Naive thymus-derived CD8-positive, alpha-beta T cell (primary cell): ENCODE measurements at regions not wholly inside any gene's neighbourhood (a gene's known extent, or its start where the extent isn't known, plus 50 kb on each side); places are given as distances from the start of the nearest gene placed in this dataset.

Source experiments
- ATAC-seq, 2 donors: fragments of 150-1000 bp; cut with Tn5 transposase in 1 of 2; sonication (Bioruptor Pico), chemical (Tn5 transposase) in 1 of 2; 1 replicate in 1 of 2; 2 replicates in 1 of 2; pipeline ENCODE4 v1.10.0; 2021; ENCODE audit warnings: mild to moderate bottlenecking in 2 of 2, moderate library complexity in 2 of 2
- POLR2A ChIA-PET: fragments of 350-600 bp; sonication (Branson Sonifier 250); formaldehyde crosslinking; loops from one replicate; lab custom pipeline; 2021; ENCODE audit warnings: antibody characterized with exemption; lab: Charles Lee
- DNase-seq, 10 donors: peaks; one replicate each; pipeline versions ENCODE4 v3.0.0 to v3.0.0-alpha.2; 2020 to 2022
- H3K27ac Mint-ChIP-seq, 10 donors: one replicate each; pipeline ENCODE4 v1.8.0; 2020 to 2022; ENCODE audit warnings: mild to moderate bottlenecking in 10 of 10, mixed read lengths in 10 of 10, moderate library complexity in 4 of 10, inconsistent platforms in 1 of 10
- H3K27me3 Mint-ChIP-seq, 5 donors: one replicate each; pipeline ENCODE4 v1.8.0; 2021 to 2022; ENCODE audit warnings: mixed read lengths in 5 of 5
- H3K36me3 Mint-ChIP-seq, 3 donors: one replicate each; pipeline ENCODE4 v1.8.0; 2020 to 2022; ENCODE audit warnings: mixed read lengths in 3 of 3, mild to moderate bottlenecking in 2 of 3, inconsistent platforms in 1 of 3
- H3K4me1 Mint-ChIP-seq, 4 donors: one replicate each; pipeline ENCODE4 v1.8.0; 2021 to 2022; ENCODE audit warnings: mixed read lengths in 4 of 4
- H3K4me3 Mint-ChIP-seq, 10 donors: one replicate each; pipeline ENCODE4 v1.8.0; 2020 to 2022; ENCODE audit warnings: mild to moderate bottlenecking in 10 of 10, mixed read lengths in 10 of 10, moderate library complexity in 6 of 10, inconsistent platforms in 1 of 10
- H3K9me3 Mint-ChIP-seq, 9 donors: one replicate each; pipeline ENCODE4 v1.8.0; 2020 to 2022; ENCODE audit warnings: mixed read lengths in 9 of 9, mild to moderate bottlenecking in 3 of 9, inconsistent platforms in 1 of 9, moderate library complexity in 1 of 9

GRCh38 chr6:50457351-50457750, 256.0 kb upstream of the TFAP2D start:
- Mint-ChIP-seq H3K4me3 (no peak overlapping the region), H3K27me3 (no peaks in the 10 kb centered on the region)

DNA sequence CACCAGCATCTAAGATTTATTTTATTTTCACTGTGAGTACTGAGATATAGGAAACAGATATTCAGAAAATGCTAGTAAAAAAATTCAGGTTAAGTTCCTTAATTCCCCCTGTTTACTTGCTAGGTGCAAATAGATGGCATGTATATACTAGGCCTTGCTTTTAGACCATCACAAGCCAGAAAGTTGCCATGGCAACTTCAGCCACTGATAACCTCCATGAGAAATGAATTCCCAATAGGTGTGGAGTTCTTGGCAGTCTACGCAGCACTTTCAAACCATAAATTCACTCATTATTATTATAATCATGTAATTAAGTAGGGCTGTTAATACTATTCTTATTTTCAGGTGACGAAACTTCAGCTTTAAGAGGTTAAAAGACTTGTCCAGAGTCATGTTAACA, 251.6 kb upstream of the TFAP2D start:
- no peak overlapping the region for H3K27ac Mint-ChIP-seq
- ATAC-seq = no peak
- no peaks in the 10 kb centered on the region for H3K4me1 Mint-ChIP-seq
- no peak for DNase-seq
- peaks cover 0 to 10% (median 0%) of the 10 kb centered on the region in 9 donors for H3K9me3 Mint-ChIP-seq
- H3K4me3 Mint-ChIP-seq = no peak overlapping the region
- POLR2A ChIA-PET = no interaction called here
- no peaks in the 10 kb centered on the region for H3K27me3 Mint-ChIP-seq
- no peaks in the 10 kb centered on the region for H3K36me3 Mint-ChIP-seq

More at GRCh38 chr6:50457351-50457750, 256.0 kb upstream of the TFAP2D start:
- POLR2A ChIA-PET = interaction anchor here (0.7 kb wide), 1 partner anchor 1456 kb away, joined by 3 read pairs; no protein-coding TSS in a partner anchor
- Mint-ChIP-seq H3K27ac (no peak overlapping the region), H3K36me3 (no peaks in the 10 kb centered on the region), H3K4me1 (no peaks in the 10 kb centered on the region), H3K9me3 (peaks cover 0 to 26% (median 2%) of the 10 kb centered on the region in 9 donors)
- ATAC-seq (no peak), DNase-seq (no peak)

DNA sequence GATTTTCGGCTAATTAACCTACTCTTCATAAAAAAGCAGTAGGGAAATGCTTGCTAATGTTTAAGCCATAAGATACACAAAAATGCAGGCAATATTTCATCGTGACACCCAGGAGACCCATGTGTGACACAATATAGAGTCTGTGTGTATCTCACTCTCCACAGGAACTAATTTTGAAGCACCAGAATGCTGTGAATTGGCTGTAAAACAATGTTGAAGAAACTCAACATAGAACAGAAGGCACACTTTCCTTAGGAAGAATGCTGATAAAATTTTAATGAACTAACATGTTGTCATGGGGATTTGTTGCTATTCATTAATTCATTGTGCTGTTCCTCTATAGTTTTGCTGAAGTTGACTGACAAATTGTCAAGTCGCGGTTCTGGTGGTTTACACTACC, 249.4 kb upstream of the TFAP2D start:
- H3K27me3 Mint-ChIP-seq = no peaks in the 10 kb centered on the region
- DNase-seq (no peak), ATAC-seq (no peak)
- no peak overlapping the region for H3K4me3 Mint-ChIP-seq
- H3K9me3 Mint-ChIP-seq = peaks cover 0 to 10% (median 0%) of the 10 kb centered on the region in 9 donors
- POLR2A ChIA-PET = no interaction called here
- H3K4me1 Mint-ChIP-seq = no peaks in the 10 kb centered on the region
- no peak overlapping the region for H3K27ac Mint-ChIP-seq
- H3K36me3 Mint-ChIP-seq = no peaks in the 10 kb centered on the region

DNA sequence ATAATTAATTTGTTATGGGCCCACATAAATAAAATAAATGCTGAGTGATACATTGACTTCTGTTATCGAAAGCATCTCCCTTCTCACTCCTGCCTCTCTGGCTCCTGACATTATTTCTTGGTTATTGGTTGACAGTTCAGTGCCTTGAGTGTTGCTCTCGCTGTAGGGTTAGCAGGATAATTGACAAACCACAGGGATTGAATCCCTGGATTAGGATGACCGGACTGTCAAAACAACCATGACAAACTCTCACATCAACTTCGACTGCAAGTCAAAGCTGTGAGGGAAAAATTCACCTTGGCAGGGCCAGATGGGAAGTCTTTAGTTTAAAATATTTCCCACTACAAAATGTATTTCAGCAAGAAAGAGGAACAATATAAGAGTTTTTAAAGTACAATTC, 245.4 kb upstream of the TFAP2D start:
- Mint-ChIP-seq H3K4me3 (no peak overlapping the region), H3K36me3 (no peaks in the 10 kb centered on the region), H3K4me1 (no peaks in the 10 kb centered on the region), H3K9me3 (peaks cover 0 to 3% (median 0%) of the 10 kb centered on the region in 9 donors), H3K27ac (no peak overlapping the region), H3K27me3 (no peaks in the 10 kb centered on the region)
- DNase-seq = no peak
- POLR2A ChIA-PET = no interaction called here
- no peak for ATAC-seq

DNA sequence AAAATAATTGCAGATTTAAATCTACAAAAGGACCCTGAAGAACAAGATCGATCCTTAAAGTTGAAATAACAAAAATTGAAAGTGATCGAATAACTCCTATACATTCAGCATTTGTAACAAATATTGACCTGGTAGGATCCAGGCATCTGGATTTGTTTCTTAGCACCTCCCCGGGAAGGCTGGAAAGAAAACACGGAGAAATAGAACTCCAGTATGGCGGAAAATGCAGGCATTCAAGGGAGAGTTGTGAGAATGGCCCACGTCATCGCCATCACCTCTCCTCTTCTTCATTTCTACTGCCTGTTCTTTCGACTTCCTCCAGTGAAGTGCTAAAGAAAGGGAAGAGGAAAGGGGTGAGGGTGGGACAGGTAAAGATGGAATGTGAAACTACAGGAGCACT, 242.3 kb upstream of the TFAP2D start:
- Mint-ChIP-seq H3K27me3 (no peaks in the 10 kb centered on the region), H3K4me1 (no peaks in the 10 kb centered on the region), H3K27ac (no peak overlapping the region), H3K9me3 (peaks cover 0 to 4% (median 2%) of the 10 kb centered on the region in 9 donors), H3K4me3 (no peak overlapping the region), H3K36me3 (no peaks in the 10 kb centered on the region)
- POLR2A ChIA-PET = no interaction called here
- DNase-seq = no peak
- ATAC-seq = no peak

GRCh38 chr6:50510361-50510760, 203.0 kb upstream of the TFAP2D start:
- H3K4me3 Mint-ChIP-seq = no peak overlapping the region
- ATAC-seq = no peak
- no peaks in the 10 kb centered on the region for H3K36me3 Mint-ChIP-seq
- peaks cover 0 to 32% (median 1%) of the 10 kb centered on the region in 9 donors for H3K9me3 Mint-ChIP-seq
- H3K27ac Mint-ChIP-seq = no peak overlapping the region
- no peak for DNase-seq
- POLR2A ChIA-PET = no interaction called here
- no peaks in the 10 kb centered on the region for H3K27me3 Mint-ChIP-seq
- no peaks in the 10 kb centered on the region for H3K4me1 Mint-ChIP-seq

DNA sequence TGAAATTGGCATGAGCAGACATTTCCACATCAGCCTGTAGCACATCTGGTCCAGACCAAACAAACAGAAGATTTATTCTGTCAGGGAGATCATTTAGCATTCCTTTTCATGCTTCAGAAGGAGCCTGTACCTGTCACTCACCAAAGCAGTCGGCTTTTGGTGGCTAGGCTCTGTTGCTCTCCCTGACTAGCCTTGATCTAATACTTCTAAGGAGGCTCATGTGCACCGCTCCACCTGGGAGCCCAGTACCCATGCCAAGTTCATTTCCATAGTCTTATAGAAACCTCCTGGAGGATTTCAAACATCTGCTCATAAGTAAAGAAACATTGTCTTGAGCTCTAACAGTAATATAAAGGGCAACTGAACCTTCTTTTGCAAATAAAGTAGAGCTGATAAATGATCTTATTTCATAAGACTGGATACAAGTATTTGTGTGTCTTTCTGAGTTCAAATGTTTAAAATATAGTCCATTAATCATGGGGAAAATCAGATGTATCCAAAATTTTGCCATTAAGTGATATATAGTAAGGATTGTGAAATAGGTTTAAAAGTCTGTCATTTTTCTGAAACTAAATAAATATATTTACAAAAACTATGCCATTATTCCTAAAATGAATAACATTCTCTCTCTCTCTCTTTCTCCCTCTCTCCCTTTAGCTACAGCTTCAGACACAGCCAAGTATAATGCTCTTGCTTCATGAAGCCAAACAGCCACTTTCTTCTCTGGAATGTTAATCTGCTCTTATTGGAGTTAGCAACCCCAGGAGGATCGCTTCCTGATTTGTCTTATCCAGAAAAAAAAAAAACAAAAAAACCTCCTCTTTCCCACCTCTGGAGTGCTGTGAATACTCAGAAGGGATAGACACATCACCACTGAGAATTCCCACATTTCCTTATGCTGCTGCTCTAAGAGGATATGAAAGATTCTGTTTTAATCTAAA, 192.7 kb upstream of the TFAP2D start:
- Mint-ChIP-seq H3K36me3 (no peaks in the 10 kb centered on the region), H3K27ac (no peak overlapping the region), H3K4me1 (no peaks in the 10 kb centered on the region), H3K9me3 (peaks cover 0 to 6% (median 0%) of the 10 kb centered on the region in 9 donors), H3K27me3 (no peaks in the 10 kb centered on the region), H3K4me3 (no peak overlapping the region)
- DNase-seq = no peak
- POLR2A ChIA-PET = no interaction called here
- ATAC-seq = no peak

- Mint-ChIP-seq H3K27ac (no peak overlapping the region), H3K4me3 (no peak overlapping the region), H3K36me3 (no peaks in the 10 kb centered on the region), H3K9me3 (peaks cover 0 to 10% (median 0%) of the 10 kb centered on the region in 9 donors), H3K4me1 (no peaks in the 10 kb centered on the region), H3K27me3 (no peaks in the 10 kb centered on the region)
- ATAC-seq (no peak), DNase-seq (no peak)
- POLR2A ChIA-PET = no interaction called here
Observed at GRCh38 chr6:50524341-50524740, 189.0 kb upstream of the TFAP2D start.

DNA sequence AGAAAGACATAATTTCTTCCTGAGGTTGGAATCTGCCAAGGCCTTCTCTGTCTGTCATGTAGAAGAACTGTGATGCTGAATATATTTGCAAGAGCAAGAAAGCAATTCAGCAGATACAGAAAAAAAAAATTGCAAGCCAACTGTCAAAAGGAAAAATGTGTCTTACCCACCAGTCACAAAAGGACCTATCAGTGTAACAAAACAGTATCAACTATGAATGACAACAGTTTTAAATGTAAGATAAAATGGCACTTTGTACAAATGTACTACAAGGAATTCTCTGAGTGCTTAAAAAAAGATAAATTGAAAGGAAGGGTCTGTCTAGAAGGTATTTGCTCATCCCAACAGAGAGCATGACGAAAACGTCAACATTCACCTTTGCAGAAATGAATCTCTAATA, 185.3 kb upstream of the TFAP2D start:
- POLR2A ChIA-PET = no interaction called here
- Mint-ChIP-seq H3K27ac (no peak overlapping the region), H3K9me3 (peaks cover 0 to 16% (median 3%) of the 10 kb centered on the region in 9 donors), H3K4me1 (no peaks in the 10 kb centered on the region), H3K36me3 (no peaks in the 10 kb centered on the region), H3K27me3 (no peaks in the 10 kb centered on the region), H3K4me3 (no peak overlapping the region)
- ATAC-seq = no peak
- DNase-seq = no peak

DNA sequence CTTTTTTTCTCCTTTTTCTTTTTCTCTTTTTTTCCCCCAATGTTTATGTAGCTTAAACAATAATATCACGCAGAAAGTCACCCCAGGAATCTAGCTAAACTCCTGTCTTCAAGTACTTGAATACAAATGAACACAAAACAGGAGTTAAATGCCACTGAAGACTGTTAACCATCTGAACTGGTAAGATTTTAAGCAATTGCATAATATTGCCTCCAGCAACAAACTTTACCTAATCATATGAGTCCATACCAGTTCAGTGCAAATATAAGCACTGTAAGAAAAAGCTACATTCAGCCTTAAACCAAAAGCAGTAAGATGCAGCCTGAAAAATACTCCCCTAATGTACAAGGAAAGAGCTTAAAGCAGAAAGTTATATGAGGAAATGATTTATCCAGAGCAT, 173.9 kb upstream of the TFAP2D start:
- Mint-ChIP-seq H3K4me3 (no peak overlapping the region), H3K27ac (no peak overlapping the region), H3K36me3 (no peaks in the 10 kb centered on the region), H3K4me1 (no peaks in the 10 kb centered on the region), H3K27me3 (no peaks in the 10 kb centered on the region), H3K9me3 (peaks cover 0 to 10% (median 0%) of the 10 kb centered on the region in 9 donors)
- ATAC-seq = no peak
- POLR2A ChIA-PET = no interaction called here
- no peak for DNase-seq

DNA sequence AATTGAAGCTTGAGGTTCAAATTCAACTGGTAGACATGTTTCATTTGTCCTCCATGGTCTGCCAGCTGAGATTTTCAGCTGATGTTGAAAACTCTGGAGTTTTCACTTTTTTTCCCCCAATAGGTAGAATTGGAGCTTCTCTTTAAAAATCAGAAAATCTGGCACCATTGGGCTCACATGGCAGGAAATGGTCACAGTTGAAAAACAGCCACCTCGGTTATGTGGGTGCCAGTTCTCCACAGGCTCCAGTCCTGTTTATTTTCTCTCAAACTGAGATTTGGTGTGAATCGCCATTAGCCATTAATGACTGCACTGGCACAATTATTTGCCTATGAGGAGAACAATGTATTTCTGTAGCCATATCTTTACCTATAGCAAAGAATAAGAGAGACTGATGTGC, 171.4 kb upstream of the TFAP2D start:
- POLR2A ChIA-PET = no interaction called here
- no peak for ATAC-seq
- DNase-seq = no peak
- Mint-ChIP-seq H3K27ac (no peak overlapping the region), H3K27me3 (no peaks in the 10 kb centered on the region), H3K4me3 (no peak overlapping the region), H3K36me3 (no peaks in the 10 kb centered on the region), H3K4me1 (no peaks in the 10 kb centered on the region), H3K9me3 (peaks cover 0 to 12% (median 2%) of the 10 kb centered on the region in 9 donors)

GRCh38 chr6:50543666-50544065, 169.7 kb upstream of the TFAP2D start:
- Mint-ChIP-seq H3K27me3 (no peaks in the 10 kb centered on the region), H3K9me3 (peaks cover 0 to 12% (median 3%) of the 10 kb centered on the region in 9 donors), H3K4me3 (no peak overlapping the region), H3K36me3 (no peaks in the 10 kb centered on the region), H3K4me1 (no peaks in the 10 kb centered on the region), H3K27ac (no peak overlapping the region)
- POLR2A ChIA-PET = no interaction called here
- DNase-seq (no peak), ATAC-seq (no peak)

DNA sequence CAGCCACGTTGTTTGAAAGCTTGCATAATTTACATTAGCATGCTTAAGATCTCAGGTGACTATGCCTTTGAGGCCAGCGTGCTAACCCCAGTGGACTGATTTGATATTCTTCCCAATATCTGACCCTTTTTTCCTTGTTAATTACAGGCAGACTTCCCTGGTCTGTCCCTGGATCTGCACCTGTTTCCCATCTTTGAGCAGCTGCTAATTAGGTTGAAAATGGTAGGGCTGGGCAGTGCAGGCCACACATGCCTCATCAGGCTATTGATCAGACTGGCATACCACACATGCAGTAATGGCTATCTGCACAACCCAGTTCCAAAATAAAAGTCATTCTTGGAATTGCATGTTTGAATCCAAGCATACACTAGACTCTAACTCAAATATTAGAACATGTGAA, 164.3 kb upstream of the TFAP2D start:
- Mint-ChIP-seq H3K27me3 (no peaks in the 10 kb centered on the region), H3K36me3 (no peaks in the 10 kb centered on the region), H3K27ac (no peak overlapping the region), H3K4me3 (no peak overlapping the region), H3K4me1 (no peaks in the 10 kb centered on the region), H3K9me3 (peaks cover 0 to 19% (median 3%) of the 10 kb centered on the region in 9 donors)
- POLR2A ChIA-PET = no interaction called here
- no peak for DNase-seq
- ATAC-seq = no peak

GRCh38 chr6:50549475-50549874, 163.9 kb upstream of the TFAP2D start:
- Mint-ChIP-seq H3K4me1 (no peaks in the 10 kb centered on the region), H3K9me3 (peaks cover 0 to 19% (median 3%) of the 10 kb centered on the region in 9 donors), H3K4me3 (no peak overlapping the region), H3K27me3 (no peaks in the 10 kb centered on the region), H3K27ac (no peak overlapping the region), H3K36me3 (no peaks in the 10 kb centered on the region)
- no peak for ATAC-seq
- DNase-seq = no peak
- POLR2A ChIA-PET = no interaction called here
